ENCODE measurements at regions not wholly inside any gene's neighbourhood (a gene's known extent, or its start where the extent isn't known, plus 50 kb on each side); places are given as distances from the start of the nearest gene placed in this dataset.

DNA sequence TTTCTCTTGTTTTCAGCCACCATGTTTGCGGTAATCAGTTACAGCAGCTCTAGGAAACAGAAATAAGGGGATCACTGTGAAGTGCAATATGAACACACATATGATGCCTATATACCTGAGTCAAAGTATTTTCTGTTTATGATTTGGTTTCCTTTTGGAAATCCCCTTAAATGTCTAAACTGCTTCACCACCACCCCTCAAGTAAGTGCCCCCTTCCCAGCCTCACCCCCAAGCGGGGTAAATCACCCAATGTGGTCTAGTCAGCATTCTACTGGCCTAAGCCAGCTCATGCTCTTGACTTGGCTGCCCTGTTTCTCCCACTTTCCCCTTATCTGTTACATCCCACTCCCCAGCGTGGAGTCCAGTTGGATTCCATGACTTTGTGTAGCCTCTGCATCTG is 176.5 kb downstream of the QDPR start (continued):
- TF ChIP-seq MEF2B (IDR thresholded peaks at IDR 0.05; ENCODE audit: partially characterized antibody, poor library complexity, severe bottlenecking) = no peak
- TF ChIP-seq RCOR1 (conservative IDR thresholded peaks at IDR 0.05; ENCODE audit: low read depth, low read length) = no peak
- no peak for TF ChIP-seq ASH2L (IDR thresholded peaks at IDR 0.05; ENCODE audit: borderline replicate concordance, low read depth)
- no peak for TF ChIP-seq RB1 (IDR thresholded peaks at IDR 0.05; ENCODE audit: borderline replicate concordance)

DNA sequence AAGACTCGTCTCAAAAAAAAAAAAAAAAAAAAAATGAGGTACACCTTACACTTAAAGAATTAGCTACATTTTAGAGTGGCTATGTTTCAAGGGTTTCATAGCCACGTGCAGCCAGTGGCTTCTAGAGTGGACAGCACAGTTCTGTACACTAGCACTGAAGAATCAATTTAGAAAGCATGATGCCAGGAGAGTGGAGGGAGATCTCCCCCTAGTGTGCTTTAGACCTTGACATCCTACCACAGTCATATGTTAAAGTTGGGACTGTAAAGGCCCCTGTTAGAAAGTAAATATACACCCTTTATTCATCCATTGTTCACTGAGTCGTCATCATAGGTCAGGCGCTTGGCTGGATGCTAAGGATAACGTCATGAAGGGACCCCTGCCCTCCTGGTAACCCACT is 179.4 kb downstream of the QDPR start:
- H3K27ac ChIP-seq (ENCODE audit: control insufficient read depth, insufficient read depth) = no peak overlapping the region
- ChIA-PET RAD21 (ENCODE audit: unreplicated experiment) (no interaction called here), SMC1A (ENCODE audit: uncharacterized antibody, unreplicated experiment) (interaction anchor here (1.0 to 1.7 kb wide), 2 partner anchors 10 to 14 kb away, joined by 3 to 4 read pairs; no protein-coding TSS in a partner anchor), CTCF (interaction anchor here (0.7 to 2.0 kb wide), 6 partner anchors 9 to 416 kb away, joined by 3 to 7 read pairs (median 4); no protein-coding TSS in a partner anchor), POLR2A (no interaction called here)
- no peaks in the 10 kb centered on the region for H4K20me1 ChIP-seq (ENCODE audit: control insufficient read depth, insufficient read depth)
- peaks cover 8% of the 10 kb centered on the region for H3K4me1 ChIP-seq (ENCODE audit: control insufficient read depth, insufficient read depth, low read length)
- H3K4me2 ChIP-seq (ENCODE audit: control insufficient read depth, insufficient read depth) = no peak overlapping the region
- TF ChIP-seq JUNB (IDR thresholded peaks at IDR 0.05) (no peak), IKZF1 (conservative IDR thresholded peaks at IDR 0.05) (no peak), RBBP5 (conservative IDR thresholded peaks at IDR 0.05) (no peak), HDAC6 (IDR thresholded peaks at IDR 0.05; ENCODE audit: unreplicated experiment) (no peak)
- TF ChIP-seq, protein P1, sequence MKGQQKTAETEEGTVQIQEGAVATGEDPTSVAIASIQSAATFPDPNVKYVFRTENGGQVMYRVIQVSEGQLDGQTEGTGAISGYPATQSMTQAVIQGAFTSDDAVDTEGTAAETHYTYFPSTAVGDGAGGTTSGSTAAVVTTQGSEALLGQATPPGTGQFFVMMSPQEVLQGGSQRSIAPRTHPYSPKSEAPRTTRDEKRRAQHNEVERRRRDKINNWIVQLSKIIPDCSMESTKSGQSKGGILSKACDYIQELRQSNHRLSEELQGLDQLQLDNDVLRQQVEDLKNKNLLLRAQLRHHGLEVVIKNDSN (IDR thresholded peaks at IDR 0.05; ENCODE audit: borderline replicate concordance, extremely low read length, insufficient read depth, low read depth, low read length) = no peak
- H3K9ac ChIP-seq (ENCODE audit: control insufficient read depth, insufficient read depth, low read length) = no peak overlapping the region
- no peaks in the 10 kb centered on the region for H3K9me3 ChIP-seq (replicated peaks; ENCODE audit: control insufficient read depth, insufficient read depth, low read length)
- no TSS peak for BruUV-seq (replicated peaks)
- intact Hi-C loops (cut with micrococcal nuclease; ENCODE audit: unreplicated experiment) = no loop called here
- H3K27me3 ChIP-seq (replicated peaks in 1 of 2; ENCODE audit: control insufficient read depth in 2 of 2, insufficient read depth in 2 of 2, low read length in 1 of 2) = no peaks in the 10 kb centered on the region
- no peak overlapping the region for H3K4me3 ChIP-seq
- H3K79me2 ChIP-seq (ENCODE audit: control insufficient read depth, insufficient read depth, low read length) = no peaks in the 10 kb centered on the region
- H3K36me3 ChIP-seq (ENCODE audit: control insufficient read depth in 2 of 2, insufficient read depth in 2 of 2, low read length in 1 of 2) = no peaks in the 10 kb centered on the region
- FAIRE-seq = no peak
- WGBS (ENCODE audit: insufficient coverage, insufficient replicate concordance, low lambda C conversion rate, missing lambda C conversion rate) = 4% methylated on average over 5 of the region's 5 CpGs
- in situ Hi-C loops (cut with MboI) = no loop called here
- no peak overlapping the region for H2AFZ ChIP-seq (ENCODE audit: control insufficient read depth, low read depth, low read length)
- ATAC-seq = no peak
- DNase-seq (ENCODE audit: low read depth, low spot score) = no peak
